C1 segment of cervical spinal cord (tissue), 14 donors: ENCODE measurements at regions not wholly inside any gene's neighbourhood (a gene's known extent, or its start where the extent isn't known, plus 50 kb on each side); places are given as distances from the start of the nearest gene placed in this dataset.
"Not testable (repeated sequence)": the region's sequence is repeated elsewhere in the genome, so short reads cannot be mapped to it uniquely, and the experiment has no call there.

Source experiments
- DNase-seq, 14 donors: peaks; one replicate each; lab custom pipeline; 2025; lab: John Stamatoyannopoulos, UW

DNA sequence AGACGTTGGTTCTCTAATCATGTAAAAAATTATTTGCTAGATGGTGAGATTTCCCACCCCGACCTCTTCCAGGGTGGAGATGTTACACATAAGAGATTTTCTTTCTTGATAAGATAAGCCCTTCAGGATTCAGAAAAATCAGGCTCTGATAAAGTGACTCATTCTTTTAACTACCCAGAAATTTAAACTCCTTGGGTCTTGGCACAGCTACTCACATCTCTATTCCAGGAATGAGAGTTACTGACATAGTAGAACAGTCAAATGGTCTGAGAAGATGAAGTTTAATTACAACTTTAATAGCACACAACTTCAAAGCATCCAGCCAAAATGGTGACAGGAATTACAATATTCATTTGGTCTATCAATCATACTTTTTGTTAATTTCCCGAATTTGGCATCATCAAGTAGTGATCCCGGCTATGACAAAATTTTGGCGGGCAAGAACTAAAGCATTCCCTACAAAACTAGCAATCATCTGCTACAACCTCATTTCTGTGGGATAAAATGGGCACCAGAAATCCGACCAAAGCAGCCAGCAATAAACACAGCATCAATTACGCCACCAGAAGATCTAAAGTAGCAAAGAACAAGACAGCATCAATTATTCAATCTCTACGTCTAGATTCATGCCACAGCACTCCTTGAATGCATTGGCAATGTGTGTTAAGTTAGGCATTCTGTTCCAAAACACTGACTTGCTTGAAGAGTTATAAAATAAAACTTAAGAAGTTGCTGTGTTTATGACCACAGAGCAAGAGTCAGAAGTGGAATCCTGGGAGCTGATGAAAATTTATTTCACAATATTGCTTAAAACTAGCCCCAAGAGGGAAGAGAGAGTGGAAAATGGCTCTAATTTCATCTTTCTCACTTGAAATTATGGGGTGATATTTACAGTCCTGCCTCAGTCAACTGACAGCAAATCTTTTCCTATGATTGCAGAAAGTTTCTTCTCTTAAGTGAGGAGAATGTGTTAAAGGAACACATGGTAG, 565.7 kb upstream of the ANKRD30A start:
- DNase-seq: no peak

DNA sequence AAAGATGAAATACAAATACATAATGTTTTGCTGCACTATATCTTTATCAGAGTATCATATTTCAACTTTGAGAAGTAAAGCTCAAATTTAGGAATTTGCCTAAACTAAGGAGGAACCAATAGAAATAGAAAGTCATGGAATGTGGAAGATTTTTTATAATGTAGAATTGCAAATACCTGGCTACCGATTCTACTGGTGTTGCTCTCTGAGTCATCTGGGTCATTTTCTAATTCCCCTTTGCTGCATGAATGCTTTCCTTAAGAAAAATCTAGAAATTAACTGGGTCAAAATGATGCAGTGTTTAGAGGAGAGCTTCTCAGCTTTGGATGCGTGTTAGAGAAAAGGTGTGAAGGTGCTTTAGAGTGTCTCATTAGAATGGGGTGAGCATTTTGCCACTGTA, 568.9 kb upstream of the ANKRD30A start:
- DNase-seq: no peak

DNA sequence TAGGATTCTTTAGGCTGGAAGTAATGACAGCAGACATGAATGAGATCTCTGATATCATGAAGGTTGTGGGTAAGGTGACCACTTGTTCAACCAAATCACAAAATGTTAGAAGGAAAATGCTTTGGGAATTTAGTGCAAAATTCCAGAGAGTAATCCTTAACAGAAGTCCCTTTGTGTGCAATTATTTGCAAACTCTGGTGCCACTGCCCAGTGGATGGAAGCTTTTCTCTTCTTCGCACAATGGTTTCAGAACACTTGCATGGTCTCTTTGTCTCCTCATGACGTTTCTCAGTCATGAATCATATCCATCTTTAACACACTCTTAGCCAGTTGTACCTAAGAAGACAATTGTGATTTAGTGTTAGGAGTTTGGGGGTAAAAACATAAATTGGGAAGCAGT, 570.4 kb upstream of the ANKRD30A start:
- peak in 1 of 14 donors; percentile 7 for DNase-seq

DNA sequence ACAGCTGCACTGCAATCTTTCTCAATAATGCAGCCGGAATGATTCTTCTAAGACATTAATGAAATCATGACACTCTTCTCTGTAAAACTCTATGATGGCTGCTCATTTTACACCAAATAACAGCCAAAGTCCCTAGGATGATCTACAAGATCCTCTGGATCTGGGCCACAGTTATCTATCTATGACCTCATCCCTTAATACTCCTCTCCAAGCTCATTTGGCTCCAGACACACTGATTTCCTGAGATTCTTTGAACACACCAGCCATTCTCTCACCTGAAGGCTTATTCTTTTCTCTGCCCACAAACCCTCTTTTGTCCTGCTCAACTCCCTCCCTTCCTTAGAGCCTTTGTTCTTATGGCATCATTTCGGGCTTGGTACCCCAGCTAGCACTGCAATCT, 577.4 kb upstream of the ANKRD30A start:
- no peak for DNase-seq

DNA sequence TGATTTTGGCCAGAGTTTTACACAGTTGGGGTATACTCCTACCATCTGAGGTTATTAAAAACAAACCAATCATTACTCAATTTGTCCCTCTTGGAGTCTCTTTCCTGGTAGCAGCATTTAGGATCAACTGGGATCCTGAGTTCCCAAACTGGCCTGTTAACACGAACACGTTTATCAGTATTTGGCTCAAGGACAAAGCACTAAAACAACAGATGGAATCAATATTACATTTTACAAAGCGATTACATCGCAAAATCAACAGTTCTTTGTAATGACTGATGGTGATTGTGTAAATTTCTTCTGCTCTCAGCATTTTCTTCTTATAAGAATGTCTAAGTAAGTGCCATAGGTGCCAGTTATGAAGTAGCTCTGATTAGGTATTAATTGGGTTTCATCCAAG, 582.9 kb upstream of the ANKRD30A start:
- DNase-seq: no peak

DNA sequence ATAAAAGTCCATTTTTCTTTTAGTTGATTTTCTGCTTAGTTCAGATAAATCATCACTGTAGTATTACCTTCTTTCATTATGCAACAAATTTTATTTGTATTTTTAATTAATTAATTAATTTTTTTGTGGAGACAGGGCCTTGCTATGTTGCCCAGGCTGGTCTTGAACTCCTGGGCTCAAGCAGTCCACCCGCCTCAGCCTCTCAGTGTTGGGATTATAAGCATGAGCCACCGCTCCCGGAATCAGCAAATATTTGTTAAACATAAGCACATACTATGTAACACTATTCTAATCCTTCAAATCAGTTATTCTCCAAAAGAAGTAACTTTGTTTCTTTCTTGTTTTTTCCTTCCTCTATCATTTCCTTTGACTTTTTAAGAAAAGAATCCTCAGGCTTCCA, 584.8 kb upstream of the ANKRD30A start:
- DNase-seq: no peak

DNA sequence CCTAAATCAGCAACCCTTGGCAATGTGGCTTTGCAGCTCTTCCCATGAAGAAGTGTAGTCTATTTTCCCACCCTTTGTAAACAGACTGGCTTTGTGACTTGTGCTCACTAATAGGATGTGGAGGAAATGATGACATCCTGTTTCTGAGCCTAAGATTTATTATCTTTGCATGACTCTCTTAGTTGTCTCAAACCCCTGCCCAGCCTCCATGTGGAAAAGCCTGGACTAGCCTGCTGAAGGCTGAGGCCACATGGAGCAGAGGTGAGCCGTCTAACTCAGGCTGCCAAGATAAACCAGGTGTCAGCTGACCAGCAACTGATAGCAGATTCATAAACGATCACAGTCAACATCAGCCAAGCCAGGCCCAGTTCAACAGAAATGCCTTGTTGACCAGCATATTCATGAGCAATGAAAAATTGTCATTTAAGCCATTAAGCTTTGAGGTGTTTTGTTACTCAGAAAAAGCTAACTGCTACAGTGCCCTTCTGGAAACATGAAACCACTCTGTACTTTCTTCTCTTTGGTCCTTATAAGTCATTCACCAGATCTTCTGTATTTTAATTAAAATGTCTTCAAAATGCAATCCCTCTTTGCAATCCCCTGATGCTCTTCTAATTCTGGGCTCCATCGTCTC, 586.3 kb upstream of the ANKRD30A start:
- DNase-seq: no peak

DNA sequence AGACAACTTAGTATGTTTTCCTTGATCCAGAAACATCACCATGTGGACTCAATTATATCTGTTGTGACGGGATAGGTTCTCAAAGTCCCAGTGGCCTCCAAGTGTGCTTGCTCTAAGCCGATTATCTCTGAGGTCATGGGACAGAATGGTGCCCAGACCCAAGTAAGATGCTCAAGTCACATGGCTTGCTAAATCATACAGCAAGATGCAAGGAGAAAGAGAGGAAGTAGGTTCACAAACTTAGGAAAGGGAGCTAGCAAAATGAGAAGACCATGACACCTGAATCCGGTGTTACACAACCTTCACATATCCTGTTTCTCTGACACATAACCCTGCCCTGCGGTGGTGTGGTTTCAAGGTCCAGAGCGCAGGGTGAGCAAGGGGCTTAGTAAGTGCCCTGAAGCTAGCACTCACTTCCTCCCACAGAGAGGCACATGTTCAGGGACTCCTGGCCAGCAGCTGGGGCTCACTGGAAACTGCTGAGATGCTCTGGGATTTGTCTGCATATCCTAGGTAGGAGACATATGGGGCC, 590.9 kb upstream of the ANKRD30A start:
- no peak for DNase-seq

DNA sequence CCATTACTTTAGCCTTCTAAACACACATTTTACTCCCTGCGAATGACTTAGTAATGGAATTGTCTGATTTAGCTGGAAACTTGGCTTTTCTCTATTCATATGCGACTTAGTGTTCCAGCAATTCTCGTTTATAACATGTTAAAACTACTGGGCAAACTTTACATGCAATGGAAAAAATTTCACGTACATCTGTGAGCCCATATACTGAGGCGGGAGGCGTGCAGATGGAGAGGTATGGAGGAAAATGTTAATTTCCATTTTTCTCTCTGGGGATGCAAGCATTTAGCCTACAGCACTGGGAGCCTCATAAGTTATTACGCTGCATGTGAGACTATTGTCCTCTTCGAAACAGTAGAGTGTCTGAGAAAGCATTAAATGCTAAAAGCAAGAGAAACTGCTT, 591.5 kb upstream of the ANKRD30A start:
- no peak for DNase-seq

DNA sequence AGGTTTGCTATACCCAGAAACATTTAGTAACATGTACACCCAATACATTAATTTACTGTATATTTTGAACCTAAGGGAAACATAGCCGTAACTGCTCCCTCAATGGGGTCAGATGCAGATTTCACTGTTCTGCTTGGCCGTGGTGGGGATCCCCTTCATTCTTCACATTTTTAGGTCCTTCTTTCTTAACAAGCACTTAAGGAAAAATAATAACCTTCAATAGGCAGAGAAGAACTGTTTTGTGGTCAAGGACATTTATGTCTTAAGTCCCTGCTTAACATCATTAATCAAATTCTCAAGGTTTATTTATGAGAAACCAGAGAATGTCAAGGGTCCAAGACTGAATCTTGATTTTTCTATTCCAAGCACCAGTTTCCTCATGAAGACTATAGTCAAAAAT, 592.1 kb upstream of the ANKRD30A start:
- DNase-seq: no peak

DNA sequence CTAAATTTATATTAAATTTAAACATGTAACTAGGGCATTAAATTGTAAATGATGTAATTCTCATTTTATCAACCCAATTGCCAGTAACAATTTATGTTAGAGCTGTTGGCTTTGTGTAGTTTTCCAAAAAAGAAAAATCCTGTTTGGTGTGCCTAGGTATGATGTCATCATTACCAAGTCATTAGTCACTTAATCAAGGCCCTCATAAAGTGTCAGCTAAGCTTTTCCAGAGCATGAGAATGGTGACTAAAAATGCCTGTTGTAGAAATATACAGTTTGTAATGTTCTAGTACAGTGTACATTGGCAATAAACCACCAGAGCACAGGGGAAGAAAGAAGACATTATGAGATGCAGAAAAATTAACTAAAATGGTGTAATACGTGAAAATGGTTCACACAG, 593.8 kb upstream of the ANKRD30A start:
- DNase-seq: no peak

DNA sequence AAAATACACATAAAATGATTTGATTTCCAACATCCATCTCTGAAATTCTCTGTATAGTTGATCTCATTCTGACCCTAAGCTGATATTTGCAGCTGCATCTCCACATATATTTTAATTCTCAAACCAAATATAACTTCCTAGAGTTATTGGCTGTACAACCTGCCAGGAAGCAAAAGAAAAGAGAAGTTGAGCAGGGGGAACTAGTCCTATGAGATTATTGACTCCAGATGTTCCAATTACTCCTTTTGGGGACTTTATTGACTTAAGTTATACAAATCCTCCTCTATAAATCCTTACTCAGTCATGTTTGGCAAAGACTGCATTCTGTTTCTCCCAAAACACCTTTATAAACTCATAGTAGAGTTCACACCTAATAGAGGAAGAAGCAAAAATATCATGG, 599.4 kb upstream of the ANKRD30A start:
- DNase-seq: no peak

DNA sequence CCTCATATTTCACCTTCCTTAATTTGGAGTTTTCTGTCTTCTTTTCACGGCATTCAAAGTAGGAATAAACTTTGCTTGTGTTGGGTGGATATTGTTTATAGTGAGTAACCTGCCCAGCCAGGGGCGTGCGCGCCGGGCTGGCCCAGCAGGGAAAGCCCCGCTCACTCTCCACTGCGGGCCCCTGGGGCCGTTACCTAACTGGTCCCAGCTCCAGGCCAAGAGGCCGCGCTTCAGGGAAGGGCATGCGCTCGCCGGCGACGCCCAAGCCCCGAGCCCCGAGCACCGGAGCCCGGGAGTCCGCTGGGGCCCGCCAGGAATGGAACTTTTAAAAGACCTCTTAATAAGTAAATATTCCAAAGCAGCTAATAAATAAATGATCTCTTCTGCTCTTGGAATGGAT, 601.3 kb upstream of the ANKRD30A start:
- not testable (repeated sequence) for DNase-seq

DNA sequence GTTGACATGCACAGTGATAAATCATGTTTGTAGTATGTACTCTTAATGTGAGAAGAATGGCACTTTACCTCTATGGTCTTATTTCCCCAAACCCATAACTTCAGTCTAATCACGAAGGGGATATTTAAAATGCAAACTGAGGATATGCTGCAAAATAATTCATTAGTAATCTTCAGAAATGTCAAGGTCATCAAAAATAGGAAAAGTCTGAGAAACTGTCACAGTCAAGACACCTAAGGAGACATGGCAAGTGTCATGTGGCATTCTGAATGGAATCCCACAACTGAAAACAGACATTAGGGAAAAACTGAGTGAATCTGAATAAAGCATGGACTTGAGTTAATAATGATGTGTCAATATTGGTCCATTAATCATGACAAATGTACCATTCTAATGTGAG, 605.5 kb upstream of the ANKRD30A start:
- DNase-seq: no peak

DNA sequence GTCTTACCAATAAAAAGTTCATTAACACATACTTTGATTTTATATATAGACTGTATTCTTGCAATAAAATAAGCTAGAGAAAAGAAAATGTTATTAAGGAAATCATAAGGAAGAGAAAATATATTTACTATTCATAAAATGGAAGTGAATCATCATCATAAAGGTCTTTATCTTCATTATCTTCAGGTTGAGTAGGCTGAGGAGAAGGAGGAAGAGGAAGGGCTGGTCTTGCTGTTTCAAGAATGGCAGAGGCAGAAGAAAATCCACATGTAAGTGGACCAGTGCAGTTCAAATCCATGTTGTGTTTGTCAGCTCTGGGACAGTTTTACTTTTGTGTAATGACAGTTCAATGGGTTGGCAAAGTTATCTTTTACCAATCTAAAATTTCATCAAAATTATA, 609.1 kb upstream of the ANKRD30A start:
- DNase-seq: no peak

DNA sequence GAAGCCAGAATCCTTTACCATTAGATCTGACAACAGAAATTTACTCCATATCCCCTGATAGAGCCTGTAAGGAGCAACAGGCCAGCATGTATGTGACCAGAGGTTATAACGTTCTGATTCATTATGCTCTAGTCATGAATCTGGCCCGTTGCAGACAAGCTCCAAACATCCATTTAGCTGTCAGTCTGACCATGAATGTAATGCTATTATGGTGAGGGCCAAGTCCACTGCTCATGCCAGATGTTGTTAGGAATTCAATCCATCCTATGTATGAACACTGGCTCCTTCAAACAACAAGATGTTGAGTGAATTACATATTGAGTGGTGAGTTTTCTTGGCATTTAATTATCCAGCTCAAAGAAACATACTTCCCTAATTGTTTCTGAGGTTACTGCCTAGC, 610.1 kb upstream of the ANKRD30A start:
- DNase-seq: no peak

DNA sequence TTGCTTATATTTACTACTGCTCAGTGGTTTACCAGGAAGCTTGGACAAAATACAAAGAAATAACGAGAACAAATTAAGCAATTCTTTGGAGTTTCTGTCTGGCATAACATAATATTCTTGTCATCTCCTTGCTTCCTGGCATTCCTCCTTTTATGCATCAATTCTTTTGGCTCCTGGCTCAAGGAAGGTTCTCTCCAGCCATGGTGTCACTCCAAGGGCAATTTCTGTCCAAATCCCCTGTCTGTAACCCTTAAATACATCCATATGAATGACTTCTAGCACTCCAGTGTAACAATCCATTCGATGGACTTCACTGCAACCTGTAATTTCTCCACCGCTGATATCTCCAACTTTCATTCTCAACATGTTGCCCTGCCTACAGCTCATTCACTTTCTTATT, 617.7 kb upstream of the ANKRD30A start:
- no peak for DNase-seq

DNA sequence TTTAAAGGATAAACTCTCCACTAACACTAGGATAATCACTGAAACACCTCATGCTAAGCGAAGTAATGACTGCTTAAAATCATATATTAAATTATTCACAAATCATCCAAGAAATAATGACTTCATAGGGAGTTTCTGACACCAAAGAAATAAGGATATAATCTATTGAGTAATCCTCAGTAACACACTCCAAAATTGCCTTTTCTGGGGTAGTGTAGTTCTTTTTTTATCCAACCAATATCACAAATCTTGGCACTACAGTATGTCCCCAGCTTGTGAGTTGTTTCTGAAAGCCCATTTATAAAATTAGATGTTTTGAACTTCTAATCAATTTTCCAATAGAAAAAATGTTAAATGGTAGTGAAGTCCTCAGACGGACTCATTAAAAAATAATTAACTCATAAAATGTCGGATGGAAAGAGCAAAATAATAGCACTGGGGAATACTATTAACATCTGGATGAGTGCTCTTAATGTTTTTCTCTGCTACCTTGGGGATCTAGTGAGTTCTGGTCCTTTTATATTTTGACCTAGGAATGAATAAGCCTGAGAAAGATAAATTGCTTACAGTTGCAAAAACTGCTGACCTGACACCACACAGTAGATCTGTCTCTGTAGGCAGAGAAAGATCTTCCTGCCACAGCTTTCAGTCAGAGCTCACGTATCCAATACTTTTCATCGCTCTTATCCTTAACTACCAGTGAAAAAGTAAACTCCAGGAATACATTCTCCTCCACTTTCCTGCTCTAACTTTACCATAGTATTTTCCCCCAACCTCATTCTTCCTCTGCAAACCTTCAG, 618.5 kb upstream of the ANKRD30A start:
- DNase-seq: no peak

DNA sequence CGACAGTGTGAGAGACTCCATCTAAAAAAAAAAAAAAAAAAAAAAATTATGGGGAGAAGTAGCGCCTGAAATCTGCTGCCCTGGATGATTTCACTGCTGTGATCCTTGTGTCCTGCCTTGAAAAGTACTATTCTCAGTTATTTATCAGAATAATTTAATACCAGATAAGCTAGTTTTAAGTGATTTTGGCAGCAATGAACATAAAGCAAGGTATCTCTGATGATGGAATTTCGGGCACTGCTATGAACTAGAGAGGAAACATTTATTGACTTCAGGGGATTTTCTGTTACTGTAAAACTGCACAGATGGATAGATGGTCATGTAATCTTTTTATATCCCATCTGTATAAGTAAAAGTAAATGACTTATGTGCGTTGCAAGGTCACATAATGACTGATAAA, 619.1 kb upstream of the ANKRD30A start:
- DNase-seq: no peak

DNA sequence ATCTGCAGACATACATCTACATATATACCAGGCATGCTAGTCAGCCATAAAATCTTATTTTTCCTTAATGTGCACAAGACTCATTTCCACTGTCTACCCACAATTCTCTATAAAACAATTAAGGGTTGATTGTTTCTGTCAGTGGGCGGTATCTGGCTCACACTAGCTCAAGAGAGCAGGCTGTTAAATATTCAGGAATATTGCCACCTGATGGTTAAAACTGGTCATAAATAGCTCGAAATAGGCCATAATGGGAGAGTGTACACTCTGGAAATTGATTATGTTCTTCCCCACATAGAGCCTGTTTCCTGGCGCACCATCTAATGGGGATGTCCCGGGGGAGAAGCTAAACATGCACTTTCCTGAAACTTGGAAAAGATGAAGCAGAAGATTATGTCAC, 620.6 kb upstream of the ANKRD30A start:
- no peak for DNase-seq

DNA sequence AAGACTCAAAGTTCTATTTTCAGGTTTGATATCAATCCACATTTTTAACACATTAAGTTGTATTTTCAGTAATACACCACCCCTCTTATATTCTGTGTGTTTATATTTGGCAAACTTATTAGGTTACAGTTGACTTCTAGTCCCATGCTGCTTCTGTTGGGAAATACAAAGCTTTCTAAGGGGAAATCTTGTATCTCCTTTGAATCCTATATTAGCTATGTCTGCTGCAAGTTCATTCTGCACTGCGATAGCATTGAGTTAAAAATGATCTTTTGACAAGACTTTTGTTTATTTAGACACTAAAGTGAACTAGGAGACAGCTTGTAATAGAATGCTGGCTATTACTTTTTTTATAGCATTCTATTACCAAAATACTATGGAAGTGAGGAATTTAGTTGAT, 625.1 kb upstream of the ANKRD30A start:
- no peak for DNase-seq

DNA sequence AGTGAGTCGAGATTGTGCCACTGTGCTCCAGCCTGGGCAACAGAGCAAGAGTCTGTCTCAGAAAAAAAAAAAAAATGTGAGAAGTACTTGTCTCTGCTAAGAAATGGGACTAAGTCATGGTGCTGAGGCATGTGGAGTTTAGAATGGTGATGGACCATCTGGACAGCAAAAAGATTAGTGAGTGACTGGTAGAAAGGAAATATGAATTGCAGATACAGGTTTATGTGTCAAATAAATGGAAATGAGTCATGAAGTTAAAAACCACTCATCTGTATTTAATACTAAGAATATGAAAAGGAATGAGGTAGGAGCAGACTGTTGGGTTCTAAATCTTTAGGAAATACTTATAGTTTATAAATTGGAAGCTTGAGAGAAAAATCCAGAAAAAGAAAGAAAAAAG, 625.7 kb upstream of the ANKRD30A start:
- no peak for DNase-seq
